Activated CD8-positive, alpha-beta memory T cell treated with anti-CD3 and anti-CD28 coated beads, Interleukin-2, amount 50 U/mL, for 48 hours (primary cell): ENCODE measurements at regions not wholly inside any gene's neighbourhood (a gene's known extent, or its start where the extent isn't known, plus 50 kb on each side); places are given as distances from the start of the nearest gene placed in this dataset.

Experiments used
- DNase-seq: peaks from one replicate; pipeline ENCODE4 v3.0.0-alpha.2; 2020

- no peak for DNase-seq
Observed at GRCh38 chr10:79013406-79013987, 55.3 kb upstream of the ZMIZ1 start.

GRCh38 chr10:79014796-79015195 lies 54.0 kb upstream of the ZMIZ1 start:
- no peak for DNase-seq

- no peak for DNase-seq
Observed at GRCh38 chr10:79017882-79018520, 50.8 kb upstream of the ZMIZ1 start.

GRCh38 chr10:79018521-79019011 lies 50.2 kb upstream of the ZMIZ1 start:
- no peak for DNase-seq
